GM12874 (cell line): ENCODE measurements at regions not wholly inside any gene's neighbourhood (a gene's known extent, or its start where the extent isn't known, plus 50 kb on each side); places are given as distances from the start of the nearest gene placed in this dataset.

Experiments used
- CTCF ChIP-seq: IDR thresholded peaks from 2 replicates; pipeline ENCODE4 v1.5.1; 2011; ENCODE audit warnings: low read depth, mild to moderate bottlenecking, control low read depth, low read length, moderate library complexity; ENCODE audit not compliant: insufficient read depth

GRCh38 chr14:38399652-38400051, 143.8 kb upstream of the CLEC14A start:
- TF ChIP-seq CTCF, result no peak

- TF ChIP-seq CTCF, result no peak
Measured at GRCh38 chr14:38394767-38395166, 138.9 kb upstream of the CLEC14A start.

GRCh38 chr14:38394064-38394463, 138.2 kb upstream of the CLEC14A start:
- TF ChIP-seq CTCF, result no peak

GRCh38 chr14:38391334-38391733, 135.4 kb upstream of the CLEC14A start:
- no peak for TF ChIP-seq CTCF

GRCh38 chr14:38389681-38390080, 133.8 kb upstream of the CLEC14A start:
- no peak for TF ChIP-seq CTCF

- no peak for TF ChIP-seq CTCF
Measured at GRCh38 chr14:38387821-38388220, 131.9 kb upstream of the CLEC14A start.

- TF ChIP-seq CTCF, result no peak
Measured at GRCh38 chr14:38385836-38386235, 129.9 kb upstream of the CLEC14A start.

GRCh38 chr14:38385343-38385742, 129.4 kb upstream of the CLEC14A start:
- no peak for TF ChIP-seq CTCF
